ENCODE measurements at regions not wholly inside any gene's neighbourhood (a gene's known extent, or its start where the extent isn't known, plus 50 kb on each side); places are given as distances from the start of the nearest gene placed in this dataset.

DNA sequence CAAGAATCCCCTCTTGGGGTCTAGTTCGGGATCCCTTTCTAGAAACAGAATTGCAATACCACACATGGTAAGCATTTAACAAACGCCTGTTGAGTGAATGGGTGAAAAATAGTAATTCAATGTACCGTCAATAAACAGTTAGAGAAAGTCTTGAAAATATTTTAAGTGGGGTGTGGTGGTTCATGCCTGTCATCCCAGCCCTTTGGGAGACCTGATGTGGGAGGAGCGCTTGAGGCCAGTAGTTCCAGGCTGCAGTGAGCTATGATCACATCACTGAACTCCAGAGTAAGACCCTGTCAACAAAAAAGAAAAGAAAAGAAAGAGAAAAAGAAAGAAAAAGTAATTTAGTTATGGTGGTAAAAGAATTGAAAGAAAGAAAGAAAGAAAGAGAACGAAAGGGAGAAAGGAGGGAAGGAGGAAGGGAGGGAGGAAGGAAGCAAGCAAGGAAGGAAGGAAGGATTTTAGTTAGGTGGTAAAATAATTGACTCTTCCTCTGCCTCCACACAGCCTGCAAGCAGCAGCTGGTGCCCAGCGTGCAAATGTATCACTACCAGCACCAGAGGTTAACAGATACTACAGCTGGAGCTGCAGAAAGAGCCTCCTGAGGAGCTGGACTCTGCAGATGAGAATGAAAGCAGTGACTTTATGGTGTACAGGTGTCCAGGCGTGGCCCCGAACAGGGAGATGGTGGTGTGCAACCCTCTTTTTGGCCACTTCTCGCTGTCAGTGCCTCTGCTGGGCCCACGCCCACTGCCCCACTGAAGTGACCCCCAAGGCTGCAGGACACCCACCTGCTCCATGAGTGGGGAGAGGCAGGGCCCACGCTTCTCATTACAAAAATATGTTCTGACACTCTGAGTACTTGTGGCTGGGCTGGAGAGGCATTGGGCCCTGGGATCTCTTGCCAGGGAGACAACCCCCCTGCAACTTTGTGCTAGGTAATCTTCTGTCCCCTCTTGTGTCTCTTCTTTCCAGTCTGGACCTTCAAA is 135.4 kb downstream of the BAMBI start:
- peaks cover 7% of the 10 kb centered on the region; the same call in 1 of the 2 replicates for H3K4me1 Mint-ChIP-seq (ENCODE audit: low read depth)
- no peak overlapping the region for H3K4me3 Mint-ChIP-seq
- H3K9me3 Mint-ChIP-seq = peaks cover 12% of the 10 kb centered on the region; the same call in 1 of the 2 replicates
- DNase-seq = no peak
- TF ChIP-seq, protein P1, sequence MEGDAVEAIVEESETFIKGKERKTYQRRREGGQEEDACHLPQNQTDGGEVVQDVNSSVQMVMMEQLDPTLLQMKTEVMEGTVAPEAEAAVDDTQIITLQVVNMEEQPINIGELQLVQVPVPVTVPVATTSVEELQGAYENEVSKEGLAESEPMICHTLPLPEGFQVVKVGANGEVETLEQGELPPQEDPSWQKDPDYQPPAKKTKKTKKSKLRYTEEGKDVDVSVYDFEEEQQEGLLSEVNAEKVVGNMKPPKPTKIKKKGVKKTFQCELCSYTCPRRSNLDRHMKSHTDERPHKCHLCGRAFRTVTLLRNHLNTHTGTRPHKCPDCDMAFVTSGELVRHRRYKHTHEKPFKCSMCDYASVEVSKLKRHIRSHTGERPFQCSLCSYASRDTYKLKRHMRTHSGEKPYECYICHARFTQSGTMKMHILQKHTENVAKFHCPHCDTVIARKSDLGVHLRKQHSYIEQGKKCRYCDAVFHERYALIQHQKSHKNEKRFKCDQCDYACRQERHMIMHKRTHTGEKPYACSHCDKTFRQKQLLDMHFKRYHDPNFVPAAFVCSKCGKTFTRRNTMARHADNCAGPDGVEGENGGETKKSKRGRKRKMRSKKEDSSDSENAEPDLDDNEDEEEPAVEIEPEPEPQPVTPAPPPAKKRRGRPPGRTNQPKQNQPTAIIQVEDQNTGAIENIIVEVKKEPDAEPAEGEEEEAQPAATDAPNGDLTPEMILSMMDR (IDR thresholded peaks at IDR 0.05) = no peak
- no peaks in the 10 kb centered on the region for H3K36me3 Mint-ChIP-seq (ENCODE audit: low read depth)
- peaks cover 3% of the 10 kb centered on the region for H3K27me3 Mint-ChIP-seq (ENCODE audit: insufficient read depth)
- H3K27ac Mint-ChIP-seq = no peak overlapping the region

DNA sequence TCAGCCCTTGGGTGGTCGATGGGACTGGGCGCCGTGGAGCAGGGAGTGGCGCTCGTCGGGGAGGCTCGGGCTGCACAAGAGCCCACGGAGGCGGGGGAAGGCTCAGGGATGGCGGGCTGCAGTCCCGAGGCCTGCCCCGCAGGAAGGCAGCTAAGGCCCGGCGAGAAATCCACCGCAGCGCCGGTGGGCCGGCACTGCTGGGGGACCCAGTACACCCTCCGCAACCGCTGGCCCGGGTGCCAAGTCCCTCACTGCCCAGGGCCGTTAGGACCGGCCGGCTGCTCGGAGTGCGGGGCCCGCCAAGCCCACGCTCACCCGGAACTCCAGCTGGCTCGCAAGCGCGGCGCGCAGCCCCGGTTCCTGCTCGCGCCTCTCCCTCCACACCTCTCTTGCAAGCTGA is 138.4 kb downstream of the BAMBI start:
- TF ChIP-seq, protein P1 (IDR thresholded peaks at IDR 0.05) = no peak
- no peaks in the 10 kb centered on the region for H3K36me3 Mint-ChIP-seq (ENCODE audit: low read depth)
- H3K27me3 Mint-ChIP-seq (ENCODE audit: insufficient read depth) = peaks cover 6% of the 10 kb centered on the region
- no peak overlapping the region for H3K27ac Mint-ChIP-seq
- H3K4me1 Mint-ChIP-seq (ENCODE audit: low read depth) = no peaks in the 10 kb centered on the region; the same call in 1 of the 2 replicates
- H3K4me3 Mint-ChIP-seq = no peak overlapping the region
- no peak for DNase-seq
- peaks cover 12% of the 10 kb centered on the region; the same call in 1 of the 2 replicates for H3K9me3 Mint-ChIP-seq

DNA sequence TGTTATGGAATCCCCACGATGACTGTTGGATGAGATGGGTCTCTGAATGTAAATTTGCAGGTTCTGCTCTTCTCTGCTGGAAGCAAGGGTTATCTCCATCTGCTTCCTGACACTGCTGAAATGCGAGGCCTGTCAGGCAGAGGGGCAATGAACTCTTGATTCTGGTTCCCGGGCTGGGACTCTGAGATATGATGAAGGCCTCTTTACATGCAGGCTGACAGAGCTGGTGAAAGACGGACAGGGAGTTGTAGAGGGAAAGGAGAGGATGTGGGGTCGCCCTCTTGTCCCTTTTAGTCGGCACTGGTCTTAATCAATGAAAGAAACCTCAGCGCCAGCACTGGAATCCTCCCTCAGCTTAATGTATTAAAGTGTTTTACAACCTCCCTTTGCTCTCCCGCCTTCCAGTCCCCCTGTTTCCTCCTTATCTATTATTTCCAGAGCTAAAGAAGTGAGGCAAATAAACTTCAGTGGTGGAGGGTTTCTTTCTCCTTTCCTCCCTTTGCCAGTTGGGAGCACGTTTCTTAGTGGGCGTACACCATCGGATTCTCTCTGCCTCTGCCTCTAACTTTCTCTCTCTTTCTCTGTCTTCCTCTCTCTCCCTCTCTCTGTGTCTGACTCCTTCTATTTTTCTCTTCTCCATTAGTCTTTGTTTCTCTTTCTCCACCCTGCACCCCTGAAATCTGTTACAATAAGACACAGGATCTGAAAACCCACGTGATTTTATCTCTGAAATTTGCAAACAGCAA is 145.6 kb downstream of the BAMBI start:
- TF ChIP-seq, protein P1 (IDR thresholded peaks at IDR 0.05) = no peak
- peaks cover 8% of the 10 kb centered on the region for H3K27me3 Mint-ChIP-seq (ENCODE audit: insufficient read depth)
- H3K4me3 Mint-ChIP-seq = no peak overlapping the region
- no peak overlapping the region for H3K27ac Mint-ChIP-seq
- H3K4me1 Mint-ChIP-seq (ENCODE audit: low read depth) = no peaks in the 10 kb centered on the region
- no peaks in the 10 kb centered on the region for H3K9me3 Mint-ChIP-seq
- DNase-seq = no peak
- no peaks in the 10 kb centered on the region for H3K36me3 Mint-ChIP-seq (ENCODE audit: low read depth)

DNA sequence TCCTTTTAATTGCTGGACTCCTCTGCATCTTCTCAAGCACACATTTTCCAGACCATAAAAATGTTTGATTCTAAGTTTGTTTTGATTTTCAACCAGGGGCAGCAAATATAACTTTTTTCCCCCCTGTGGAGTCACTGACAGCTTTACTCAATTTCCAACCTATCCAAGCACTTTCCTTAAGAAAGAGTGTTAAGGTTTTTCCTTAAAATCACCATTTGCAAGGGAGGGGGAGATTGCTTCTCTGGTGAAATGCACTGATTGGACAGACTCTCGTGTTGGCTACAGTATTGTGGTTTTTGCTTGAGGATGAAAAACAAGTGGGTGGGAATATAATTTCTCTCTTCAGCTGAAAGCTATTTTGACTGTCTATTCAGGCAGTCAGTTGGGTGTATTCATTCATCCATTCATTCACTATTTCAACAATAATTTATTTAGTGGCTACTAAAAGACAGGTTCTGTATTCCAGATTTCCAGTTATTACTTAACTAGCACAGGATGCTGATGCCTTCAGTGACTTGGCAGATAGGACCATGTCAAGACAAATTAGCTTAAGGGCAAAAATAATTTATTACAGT is 146.3 kb downstream of the BAMBI start:
- Mint-ChIP-seq H3K9me3 (no peaks in the 10 kb centered on the region), H3K27me3 (ENCODE audit: insufficient read depth) (peaks cover 5% of the 10 kb centered on the region), H3K4me3 (no peak overlapping the region), H3K4me1 (ENCODE audit: low read depth) (no peaks in the 10 kb centered on the region), H3K27ac (no peak overlapping the region), H3K36me3 (ENCODE audit: low read depth) (no peaks in the 10 kb centered on the region)
- no peak for DNase-seq
- TF ChIP-seq, protein P1 (IDR thresholded peaks at IDR 0.05) = no peak

DNA sequence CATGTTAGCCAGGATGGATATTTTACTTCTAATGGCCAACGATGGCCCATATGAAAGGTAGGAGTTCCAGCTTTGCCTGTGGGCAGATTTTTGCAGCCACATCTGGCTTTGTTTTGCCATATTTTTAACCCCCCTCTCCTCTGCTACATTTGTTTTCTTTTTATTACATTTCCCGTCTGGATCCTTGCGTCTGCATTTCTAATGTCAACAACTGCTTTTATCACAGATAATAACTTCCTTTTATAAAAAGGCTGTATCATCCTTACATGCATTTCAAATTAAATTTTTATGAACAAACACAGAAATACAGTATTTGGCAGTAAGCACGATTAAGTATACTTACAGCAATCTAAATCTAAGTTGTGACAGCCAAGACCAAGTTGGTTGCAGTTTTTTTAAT is 156.0 kb downstream of the BAMBI start:
- H3K27ac Mint-ChIP-seq = no peak overlapping the region
- H3K36me3 Mint-ChIP-seq (ENCODE audit: low read depth) = no peaks in the 10 kb centered on the region
- no peak overlapping the region for H3K4me3 Mint-ChIP-seq
- no peak for DNase-seq
- no peaks in the 10 kb centered on the region for H3K9me3 Mint-ChIP-seq
- no peaks in the 10 kb centered on the region; the same call in 1 of the 2 replicates for H3K4me1 Mint-ChIP-seq (ENCODE audit: low read depth)
- peaks cover 5% of the 10 kb centered on the region for H3K27me3 Mint-ChIP-seq (ENCODE audit: insufficient read depth)
- TF ChIP-seq, protein P1 (IDR thresholded peaks at IDR 0.05) = no peak

Measured in HFFc6 (cell line).